Mucosa of descending colon (tissue), 3 donors: ENCODE measurements at regions not wholly inside any gene's neighbourhood (a gene's known extent, or its start where the extent isn't known, plus 50 kb on each side); places are given as distances from the start of the nearest gene placed in this dataset.

Experiments
- ATAC-seq: fragments of 200-7000 bp; cut with Tn5 transposase; one replicate; pipeline ENCODE4 v1.9.1; 2020; ENCODE audit warnings: mild to moderate bottlenecking, moderate library complexity
- DNase-seq, 3 donors: peaks; one replicate each; pipeline ENCODE4 v3.0.0-alpha.2; 2020
- H3K36me3 ChIP-seq: fragments of 200-600 bp; one replicate; pipeline ENCODE4 v1.8.0; 2021; ENCODE audit warnings: low read depth, mild to moderate bottlenecking
- H3K4me1 ChIP-seq: fragments of 200-600 bp; one replicate; pipeline ENCODE4 v1.8.0; 2021; ENCODE audit warnings: low read depth, mild to moderate bottlenecking
- H3K4me3 ChIP-seq: fragments of 200-600 bp; one replicate; pipeline ENCODE4 v1.8.0; 2021; ENCODE audit warnings: mild to moderate bottlenecking
- H3K9me3 ChIP-seq: fragments of 200-600 bp; one replicate; pipeline ENCODE4 v1.8.0; 2021; ENCODE audit warnings: mild to moderate bottlenecking
- CTCF ChIP-seq: fragments of 200-600 bp; IDR thresholded peaks from one replicate; pipeline ENCODE4 v1.8.0; 2022; ENCODE audit warnings: antibody characterized with exemption, mild to moderate bottlenecking
- intact Hi-C, 2 donors: fragments of 100-400 bp; cut with DNase I in 1 of 2; cut with micrococcal nuclease in 1 of 2; formaldehyde crosslinking; loops; one replicate each; pipeline versions ENCODE4 v1.11.0 to v1.11.1; 2022; cut with DNase I, micrococcal nuclease
- donor health status: DM: no; HTN: no; CAD: no; lungs with moderate emphysema.
- donor health status: DM: no; HTN: no; CAD: no.
- donor health status: DM: no; HTN: yes; CAD: no.

GRCh38 chr10:105725007-105725406, 1083.9 kb downstream of the SORCS3 start:
- no peaks in the 10 kb centered on the region for H3K9me3 ChIP-seq
- no peak for TF ChIP-seq CTCF
- H3K4me3 ChIP-seq = no peak overlapping the region
- intact Hi-C loops = no loop called here
- H3K4me1 ChIP-seq = no peaks in the 10 kb centered on the region
- DNase-seq = no peak
- no peaks in the 10 kb centered on the region for H3K36me3 ChIP-seq
- no peak for ATAC-seq

- ATAC-seq (peak; percentile 46), DNase-seq (no peak)
- Histone ChIP-seq H3K4me3 (no peak overlapping the region), H3K36me3 (no peaks in the 10 kb centered on the region), H3K9me3 (no peaks in the 10 kb centered on the region), H3K4me1 (no peaks in the 10 kb centered on the region)
- intact Hi-C loops = no loop called here
- TF ChIP-seq CTCF = no peak
Measured at GRCh38 chr10:105718207-105718995, 1077.3 kb downstream of the SORCS3 start.

- Histone ChIP-seq H3K9me3 (no peaks in the 10 kb centered on the region), H3K4me3 (no peak overlapping the region), H3K4me1 (no peaks in the 10 kb centered on the region), H3K36me3 (no peaks in the 10 kb centered on the region)
- no peak for TF ChIP-seq CTCF
- DNase-seq (no peak), ATAC-seq (no peak)
- intact Hi-C loops = no loop called here
Measured at GRCh38 chr10:105714728-105715127, 1073.6 kb downstream of the SORCS3 start.

GRCh38 chr10:105707603-105708002, 1066.5 kb downstream of the SORCS3 start:
- Histone ChIP-seq H3K36me3 (no peaks in the 10 kb centered on the region), H3K4me1 (no peaks in the 10 kb centered on the region), H3K4me3 (no peak overlapping the region), H3K9me3 (no peaks in the 10 kb centered on the region)
- intact Hi-C loops = no loop called here
- DNase-seq = no peak
- no peak for ATAC-seq
- TF ChIP-seq CTCF = no peak

- DNase-seq = peak in 1 of 3 donors; percentile 2
- TF ChIP-seq CTCF = no peak
- peak; percentile 95 for ATAC-seq
- H3K36me3 ChIP-seq = no peaks in the 10 kb centered on the region
- H3K4me1 ChIP-seq = no peaks in the 10 kb centered on the region
- H3K9me3 ChIP-seq = no peaks in the 10 kb centered on the region
- H3K4me3 ChIP-seq = no peak overlapping the region
- intact Hi-C loops = no loop called here
Measured at GRCh38 chr10:105706281-105707026, 1065.4 kb downstream of the SORCS3 start.
